T-cell (primary cell): ENCODE measurements at regions not wholly inside any gene's neighbourhood (a gene's known extent, or its start where the extent isn't known, plus 50 kb on each side); places are given as distances from the start of the nearest gene placed in this dataset.

Experiments used
- ATAC-seq, 4 experiments: fragments of 200-7000 bp in 3 of 4; fragments of 150-1000 bp in 1 of 4; cut with Tn5 transposase; replicated peaks in 1 of 4; 1 replicate in 3 of 4; 2 replicates in 1 of 4; pipeline ENCODE4 v1.10.0; 2021; ENCODE audit warnings: moderate library complexity in 3 of 4, mild to moderate bottlenecking in 2 of 4, moderate number of reproducible peaks in 1 of 4
- CTCF ChIA-PET, 2 donors: fragments of 300-600 bp; sonication (Branson Sonifier 250); formaldehyde crosslinking; loops; one replicate each; lab custom pipeline; 2022; ENCODE audit warnings: antibody characterized with exemption in 2 of 2; lab: Charles Lee
- POLR2A ChIA-PET, 2 donors: fragments of 300-600 bp; sonication (Branson Sonifier 250); formaldehyde crosslinking; loops; one replicate each; lab custom pipeline; 2022; ENCODE audit warnings: antibody characterized with exemption in 2 of 2; lab: Charles Lee
- DNase-seq, 35 experiments: peaks; one replicate each; pipeline versions ENCODE4 v3.0.0 to v3.0.0-alpha.2; 2013 to 2023
- H3K27ac ChIP-seq: one replicate; pipeline ENCODE4 v1.5.1; 2013; ENCODE audit warnings: low read length
- H3K27me3 ChIP-seq, 2 experiments: replicated peaks in 1 of 2; 1 replicate in 1 of 2; 2 replicates in 1 of 2; pipeline versions ENCODE4 v1.6.1 to v1.7.0; 2013; ENCODE audit warnings: low read length in 1 of 2, mixed read lengths in 1 of 2; ENCODE audit not compliant: control insufficient read depth in 2 of 2, insufficient read depth in 2 of 2; ENCODE audit errors: extremely low read depth in 1 of 2
- H3K36me3 ChIP-seq, 2 donors: 1 replicate in 1 of 2; 2 replicates in 1 of 2; pipeline versions ENCODE4 v1.6.1 to v1.7.0; 2013; ENCODE audit warnings: low read length in 1 of 2; ENCODE audit not compliant: control insufficient read depth in 2 of 2, insufficient read depth in 1 of 2; ENCODE audit errors: extremely low read depth in 1 of 2
- H3K4me1 ChIP-seq, 2 experiments: 1 replicate in 1 of 2; 2 replicates in 1 of 2; pipeline versions ENCODE4 v1.6.1 to v1.7.0; 2013; ENCODE audit warnings: low read length in 2 of 2, mixed read lengths in 1 of 2; ENCODE audit not compliant: insufficient read depth in 2 of 2, control insufficient read depth in 1 of 2; ENCODE audit errors: extremely low read depth in 1 of 2
- H3K4me3 ChIP-seq, 2 donors: 1 replicate in 1 of 2; 2 replicates in 1 of 2; pipeline versions ENCODE4 v1.5.1 to v1.7.0; 2013; ENCODE audit warnings: mild to moderate bottlenecking in 2 of 2, low read length in 1 of 2, moderate library complexity in 1 of 2; ENCODE audit not compliant: control insufficient read depth in 1 of 2; ENCODE audit errors: extremely low read depth in 1 of 2
- H3K9me3 ChIP-seq: 2 replicates; pipeline ENCODE4 v1.7.0; 2013
- H3K27ac Mint-ChIP-seq, 2 donors: one replicate each; pipeline ENCODE4 v1.8.0; 2020 to 2021; ENCODE audit warnings: mild to moderate bottlenecking in 2 of 2, mixed read lengths in 2 of 2
- H3K27me3 Mint-ChIP-seq, 2 donors: one replicate each; pipeline ENCODE4 v1.8.0; 2021 to 2022; ENCODE audit warnings: mixed read lengths in 2 of 2
- H3K36me3 Mint-ChIP-seq: one replicate; pipeline ENCODE4 v1.8.0; 2021; ENCODE audit warnings: mixed read lengths
- H3K4me1 Mint-ChIP-seq, 3 donors: one replicate each; pipeline ENCODE4 v1.8.0; 2020 to 2022; ENCODE audit warnings: mixed read lengths in 3 of 3, mild to moderate bottlenecking in 1 of 3
- H3K4me3 Mint-ChIP-seq, 3 donors: one replicate each; pipeline ENCODE4 v1.8.0; 2020 to 2022; ENCODE audit warnings: mild to moderate bottlenecking in 3 of 3, mixed read lengths in 3 of 3, moderate library complexity in 3 of 3
- H3K9me3 Mint-ChIP-seq, 3 donors: one replicate each; pipeline ENCODE4 v1.8.0; 2020 to 2022; ENCODE audit warnings: mixed read lengths in 3 of 3
- WGBS: methylation state at CpG from one replicate; pipeline ENCODE4 v1.1.5; 2013; ENCODE audit warnings: missing lambda C conversion rate; ENCODE audit not compliant: insufficient coverage; 5-methylcytosine and 5-hydroxymethylcytosine counted together

GRCh38 chr1:239493811-239494414, 107.5 kb downstream of the CHRM3 start:
- Mint-ChIP-seq H3K27me3 (no peaks in the 10 kb centered on the region), H3K4me3 (no peak overlapping the region), H3K27ac (no peak overlapping the region), H3K9me3 (peaks cover 0 to 8% (median 0%) of the 10 kb centered on the region in 3 donors), H3K4me1 (no peaks in the 10 kb centered on the region), H3K36me3 (no peaks in the 10 kb centered on the region)
- no peak for ATAC-seq
- no peak overlapping the region for H3K27ac ChIP-seq
- H3K4me3 ChIP-seq: no peak overlapping the region
- no peaks in the 10 kb centered on the region for H3K4me1 ChIP-seq
- POLR2A ChIA-PET: no interaction called here
- WGBS: no CpG with 5 or more reads among the region's 2 CpGs
- H3K9me3 ChIP-seq: no peaks in the 10 kb centered on the region
- no peaks in the 10 kb centered on the region for H3K27me3 ChIP-seq
- H3K36me3 ChIP-seq: no peaks in the 10 kb centered on the region
- CTCF ChIA-PET: no interaction called here
- no peak for DNase-seq

DNA sequence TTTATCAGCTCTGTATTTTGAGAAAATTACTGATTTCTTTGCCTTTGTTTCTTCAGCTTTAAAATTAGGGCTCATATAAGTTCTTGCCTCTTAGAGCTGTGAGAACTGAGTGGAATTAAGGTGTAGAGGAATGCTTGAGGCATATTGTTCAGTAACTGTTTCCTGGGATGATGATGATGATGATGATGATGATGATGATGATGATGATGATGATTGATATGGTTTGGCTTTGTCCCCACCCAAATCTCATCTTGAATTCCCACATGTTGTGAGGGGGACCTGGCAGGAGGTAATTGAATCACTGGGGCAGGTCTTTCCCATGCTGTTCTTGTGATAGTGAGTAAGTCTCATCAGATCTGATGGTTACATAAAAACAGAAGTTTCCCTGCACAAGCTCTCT, 118.7 kb downstream of the CHRM3 start:
- ATAC-seq: no peak
- no peak for DNase-seq
- Histone ChIP-seq H3K4me1 (peaks cover 0 to 3% of the 10 kb centered on the region in 2 experiments), H3K9me3 (no peaks in the 10 kb centered on the region), H3K4me3 (no peak overlapping the region), H3K36me3 (no peaks in the 10 kb centered on the region), H3K27ac (no peak overlapping the region), H3K27me3 (no peaks in the 10 kb centered on the region)
- Mint-ChIP-seq H3K4me3 (no peak overlapping the region), H3K27me3 (no peaks in the 10 kb centered on the region), H3K36me3 (peaks cover 11% of the 10 kb centered on the region), H3K9me3 (peaks cover 16 to 37% (median 25%) of the 10 kb centered on the region in 3 donors), H3K27ac (no peak overlapping the region), H3K4me1 (peaks cover 17 to 21% (median 21%) of the 10 kb centered on the region in 3 donors)
- CTCF ChIA-PET: no interaction called here
- POLR2A ChIA-PET: no interaction called here

GRCh38 chr1:239507826-239508225, 121.5 kb downstream of the CHRM3 start:
- Mint-ChIP-seq H3K36me3 (peaks cover 11% of the 10 kb centered on the region), H3K27ac (no peak overlapping the region), H3K27me3 (no peaks in the 10 kb centered on the region), H3K4me3 (no peak overlapping the region), H3K4me1 (peaks cover 3 to 4% (median 4%) of the 10 kb centered on the region in 3 donors), H3K9me3 (peaks cover 16 to 37% (median 25%) of the 10 kb centered on the region in 3 donors)
- DNase-seq (no peak), ATAC-seq (no peak)
- no peaks in the 10 kb centered on the region for H3K4me1 ChIP-seq
- POLR2A ChIA-PET: no interaction called here
- WGBS: no CpG with 5 or more reads among the region's 1 CpG
- CTCF ChIA-PET: interaction anchor here in 1 of 2 donors (1.0 kb wide), 1 partner anchor 11 kb away, joined by 3 read pairs; no protein-coding TSS in a partner anchor
- H3K36me3 ChIP-seq: no peaks in the 10 kb centered on the region
- no peak overlapping the region for H3K4me3 ChIP-seq
- no peak overlapping the region for H3K27ac ChIP-seq
- no peaks in the 10 kb centered on the region for H3K9me3 ChIP-seq
- H3K27me3 ChIP-seq: no peaks in the 10 kb centered on the region

DNA sequence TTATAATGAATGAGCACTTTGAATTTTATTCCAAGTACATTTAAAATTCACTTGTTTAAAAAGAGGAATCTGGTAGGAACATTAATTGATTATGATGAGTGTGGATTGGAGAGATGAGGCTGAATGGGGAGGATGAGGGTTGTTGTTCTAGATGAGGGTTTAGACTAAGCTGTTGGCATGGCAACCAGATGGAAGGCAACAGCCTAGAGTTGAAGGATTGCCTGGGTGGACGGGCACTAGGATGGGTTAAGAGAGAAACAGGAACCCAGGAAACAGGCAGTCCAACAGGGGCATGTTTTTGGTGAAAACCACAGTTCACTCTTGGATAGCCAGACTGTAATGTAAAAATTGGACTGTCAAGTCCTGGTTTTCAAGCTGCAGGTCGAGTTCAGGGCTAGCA, 125.5 kb downstream of the CHRM3 start:
- H3K4me1 Mint-ChIP-seq: no peaks in the 10 kb centered on the region
- POLR2A ChIA-PET: no interaction called here
- H3K27ac Mint-ChIP-seq: no peak overlapping the region

DNA sequence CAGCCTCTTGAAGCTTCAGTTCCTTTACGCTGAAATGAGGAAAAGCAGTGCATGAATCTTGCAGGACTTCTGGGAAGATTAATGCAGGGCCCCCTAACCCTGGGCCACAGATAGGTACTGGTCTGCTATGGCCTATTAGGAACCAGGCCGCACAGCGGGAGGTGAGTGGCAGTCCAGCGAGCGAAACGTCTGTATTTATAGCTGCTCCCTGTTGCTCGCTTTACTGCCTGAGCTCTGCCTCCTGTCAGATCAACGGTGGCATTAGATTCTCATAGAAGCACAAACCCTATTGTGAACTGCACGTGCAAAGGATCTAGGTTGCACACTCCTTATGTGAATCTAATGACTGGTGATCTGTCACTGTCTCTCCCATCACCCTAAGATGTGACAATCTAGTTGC, 130.2 kb downstream of the CHRM3 start:
- Mint-ChIP-seq H3K4me3 (no peak overlapping the region), H3K9me3 (peaks cover 0 to 4% (median 0%) of the 10 kb centered on the region in 3 donors), H3K27me3 (peaks cover 0 to 2% of the 10 kb centered on the region in 2 donors), H3K36me3 (no peaks in the 10 kb centered on the region), H3K4me1 (no peaks in the 10 kb centered on the region), H3K27ac (no peak overlapping the region)
- no peaks in the 10 kb centered on the region for H3K36me3 ChIP-seq
- ChIA-PET POLR2A (no interaction called here), CTCF (interaction anchor here in 1 of 2 donors (0.7 kb wide), 2 partner anchors 36 to 269 kb away, joined by 3 to 4 read pairs; no protein-coding TSS in a partner anchor)
- ATAC-seq: no peak
- DNase-seq: no peak
- H3K27me3 ChIP-seq: no peaks in the 10 kb centered on the region
- 90% methylated on average over 4 of the region's 9 CpGs for WGBS
- no peak overlapping the region for H3K27ac ChIP-seq
- H3K4me1 ChIP-seq: no peaks in the 10 kb centered on the region
- no peaks in the 10 kb centered on the region for H3K9me3 ChIP-seq
- H3K4me3 ChIP-seq: no peak overlapping the region

More for the DNA sequence above, 125.5 kb downstream of the CHRM3 start:
- CTCF ChIA-PET: no interaction called here
- no peak for DNase-seq
- 56% methylated on average over 1 of the region's 2 CpGs for WGBS
- H3K36me3 ChIP-seq: no peaks in the 10 kb centered on the region
- H3K9me3 ChIP-seq: no peaks in the 10 kb centered on the region
- Mint-ChIP-seq H3K4me3 (no peak overlapping the region), H3K27me3 (no peaks in the 10 kb centered on the region), H3K36me3 (peaks cover 4% of the 10 kb centered on the region), H3K9me3 (peaks cover 6 to 16% (median 7%) of the 10 kb centered on the region in 3 donors)
- H3K4me1 ChIP-seq: no peaks in the 10 kb centered on the region
- no peaks in the 10 kb centered on the region for H3K27me3 ChIP-seq
- no peak overlapping the region for H3K27ac ChIP-seq
- no peak overlapping the region for H3K4me3 ChIP-seq
- ATAC-seq: no peak

GRCh38 chr1:239526391-239526790, 140.0 kb downstream of the CHRM3 start:
- H3K4me1 Mint-ChIP-seq: no peaks in the 10 kb centered on the region
- no peak for DNase-seq
- H3K4me3 ChIP-seq: no peak overlapping the region
- no peaks in the 10 kb centered on the region for H3K4me1 ChIP-seq
- H3K9me3 Mint-ChIP-seq: no peaks in the 10 kb centered on the region
- POLR2A ChIA-PET: no interaction called here
- H3K9me3 ChIP-seq: no peaks in the 10 kb centered on the region
- H3K27ac ChIP-seq: no peak overlapping the region
- no peak overlapping the region for H3K4me3 Mint-ChIP-seq
- no peaks in the 10 kb centered on the region for H3K27me3 Mint-ChIP-seq
- CTCF ChIA-PET: no interaction called here
- 83% methylated on average over 1 of the region's 4 CpGs for WGBS
- no peaks in the 10 kb centered on the region for H3K36me3 Mint-ChIP-seq
- H3K27me3 ChIP-seq: no peaks in the 10 kb centered on the region
- no peak for ATAC-seq
- no peak overlapping the region for H3K27ac Mint-ChIP-seq
- H3K36me3 ChIP-seq: no peaks in the 10 kb centered on the region
